HCT116 (cell line): ENCODE measurements at regions not wholly inside any gene's neighbourhood (a gene's known extent, or its start where the extent isn't known, plus 50 kb on each side); places are given as distances from the start of the nearest gene placed in this dataset.

Source experiments
- EZH2 ChIP-seq: fragments of 200-600 bp; sonication (generic); IDR thresholded peaks from 2 replicates; pipeline ENCODE4 v1.6.1; 2017; ENCODE audit warnings: antibody characterized with exemption, mixed run types
- POLR2A ChIP-seq: IDR thresholded peaks from 2 replicates; pipeline ENCODE4 v1.7.0; 2011; ENCODE audit warnings: borderline replicate concordance; ENCODE audit not compliant: insufficient read depth, insufficient read length; ENCODE audit errors: extremely low read depth
- RAD21 ChIP-seq: IDR thresholded peaks from 2 replicates; pipeline ENCODE4 v1.6.1; 2012; ENCODE audit warnings: low read depth, mild to moderate bottlenecking
- TF ChIP-seq, protein P1 (sequence below), 3 experiments: fragments of 200-600 bp in 1 of 3; sonication (generic) in 1 of 3; IDR thresholded peaks in 2 of 3; conservative IDR thresholded peaks in 1 of 3; 2 replicates each; pipeline ENCODE4 v1.5.1; 2012 to 2017; ENCODE audit warnings: low read depth in 2 of 3, low read length in 2 of 3, antibody characterized with exemption in 1 of 3, borderline replicate concordance in 1 of 3, control low read depth in 1 of 3, mild to moderate bottlenecking in 1 of 3, mixed read lengths in 1 of 3, mixed run types in 1 of 3, moderate library complexity in 1 of 3; ENCODE audit not compliant: insufficient read depth in 1 of 3

DNA sequence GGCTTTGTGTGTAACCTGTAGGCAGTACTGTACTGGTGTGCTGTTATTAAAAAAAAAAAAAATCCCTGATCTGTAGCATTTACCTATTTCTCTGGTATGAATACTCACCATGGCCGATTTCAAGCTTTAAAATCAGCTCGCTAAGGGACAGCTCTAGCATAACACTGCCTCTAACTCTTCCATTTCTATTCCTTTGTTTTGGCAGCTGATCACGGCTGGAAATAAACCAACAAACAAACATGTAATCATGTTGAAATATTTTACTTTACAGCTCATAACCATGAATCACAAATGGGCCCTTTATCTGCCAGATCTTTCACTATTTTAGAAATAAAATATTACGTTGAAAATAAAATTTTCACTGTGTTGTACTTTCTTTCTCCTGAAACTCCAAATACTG is 60.5 kb upstream of the IL15 start:
- TF ChIP-seq, protein P1, sequence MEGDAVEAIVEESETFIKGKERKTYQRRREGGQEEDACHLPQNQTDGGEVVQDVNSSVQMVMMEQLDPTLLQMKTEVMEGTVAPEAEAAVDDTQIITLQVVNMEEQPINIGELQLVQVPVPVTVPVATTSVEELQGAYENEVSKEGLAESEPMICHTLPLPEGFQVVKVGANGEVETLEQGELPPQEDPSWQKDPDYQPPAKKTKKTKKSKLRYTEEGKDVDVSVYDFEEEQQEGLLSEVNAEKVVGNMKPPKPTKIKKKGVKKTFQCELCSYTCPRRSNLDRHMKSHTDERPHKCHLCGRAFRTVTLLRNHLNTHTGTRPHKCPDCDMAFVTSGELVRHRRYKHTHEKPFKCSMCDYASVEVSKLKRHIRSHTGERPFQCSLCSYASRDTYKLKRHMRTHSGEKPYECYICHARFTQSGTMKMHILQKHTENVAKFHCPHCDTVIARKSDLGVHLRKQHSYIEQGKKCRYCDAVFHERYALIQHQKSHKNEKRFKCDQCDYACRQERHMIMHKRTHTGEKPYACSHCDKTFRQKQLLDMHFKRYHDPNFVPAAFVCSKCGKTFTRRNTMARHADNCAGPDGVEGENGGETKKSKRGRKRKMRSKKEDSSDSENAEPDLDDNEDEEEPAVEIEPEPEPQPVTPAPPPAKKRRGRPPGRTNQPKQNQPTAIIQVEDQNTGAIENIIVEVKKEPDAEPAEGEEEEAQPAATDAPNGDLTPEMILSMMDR (IDR thresholded peaks at IDR 0.05 in 2 of 3, conservative IDR thresholded peaks at IDR 0.05 in 1 of 3; ENCODE audit: borderline replicate concordance in 1 of 3, insufficient read depth in 1 of 3, low read depth in 2 of 3, low read length in 2 of 3), result no peak
- TF ChIP-seq RAD21 (no peak), POLR2A (no peak), EZH2 (no peak)
